HepG2 (cell line): ENCODE measurements at regions not wholly inside any gene's neighbourhood (a gene's known extent, or its start where the extent isn't known, plus 50 kb on each side); places are given as distances from the start of the nearest gene placed in this dataset.

Experiments used
- ATAC-seq: fragments of 200-7000 bp; cut with Tn5 transposase; 3 replicates; pipeline ENCODE4 v1.9.1; 2020; ENCODE audit warnings: mild to moderate bottlenecking, moderate library complexity
- BruUV-seq: library from RNA; stranded (reverse); fragments of 400-500 nt; replicated peaks from 2 replicates; lab custom pipeline; 2021; lab: Mats Ljungman, UMichigan
- CTCF ChIA-PET: fragments of 300-600 bp; formaldehyde crosslinking; extraction: SDS; loops from one replicate; lab custom pipeline; 2021; ENCODE audit warnings: low total read pairs, inconsistent platforms, low intra/inter-chr PET ratio; lab: Yijun Ruan, JAX
- POLR2A ChIA-PET: fragments of 350-600 bp; sonication (Branson Sonifier 250); formaldehyde crosslinking; loops from one replicate; lab custom pipeline; 2020; ENCODE audit warnings: antibody characterized with exemption, inconsistent platforms; lab: Yijun Ruan, JAX
- DNase-seq: peaks from one replicate; pipeline ENCODE4 v3.0.0-alpha.2; 2015; ENCODE audit warnings: low spot score
- FAIRE-seq: peaks from 3 replicates; lab custom pipeline; 2011; peaks lifted over from hg19 to GRCh38; lab: Jason Lieb, UNC
- H2AFZ ChIP-seq: one replicate; pipeline ENCODE4 v1.6.1; 2011; ENCODE audit warnings: low read length, inconsistent platforms
- H3K27ac ChIP-seq: fragments of 300-600 bp; 3 replicates; pipeline ENCODE4 v1.8.0; 2011; ENCODE audit warnings: mixed run types, mild to moderate bottlenecking, mixed read lengths, low read length, inconsistent platforms; ENCODE audit not compliant: insufficient read depth; ENCODE audit errors: extremely low read length
- H3K27me3 ChIP-seq, 2 experiments: fragments of 200-600 bp in 1 of 2; 2 replicates in 1 of 2; 3 replicates in 1 of 2; pipeline versions ENCODE4 v1.6.0 to v1.8.0; 2011; ENCODE audit warnings: low read length in 2 of 2, mild to moderate bottlenecking in 2 of 2, moderate library complexity in 2 of 2, inconsistent platforms in 1 of 2; ENCODE audit not compliant: insufficient read depth in 2 of 2, control insufficient read depth in 1 of 2
- H3K36me3 ChIP-seq, 2 experiments: fragments of 200-600 bp in 1 of 2; replicated peaks in 1 of 2; 2 replicates in 1 of 2; 3 replicates in 1 of 2; pipeline versions ENCODE4 v1.5.1 to v1.8.0; 2011; ENCODE audit warnings: low read length in 2 of 2, inconsistent platforms in 1 of 2; ENCODE audit not compliant: insufficient read depth in 2 of 2, control insufficient read depth in 1 of 2
- H3K4me1 ChIP-seq: 2 replicates; pipeline ENCODE4 v1.5.1; 2012; ENCODE audit warnings: low read length, inconsistent platforms; ENCODE audit not compliant: insufficient read depth
- H3K4me2 ChIP-seq: 2 replicates; pipeline ENCODE4 v1.6.0; 2011; ENCODE audit warnings: low read depth, low read length, inconsistent platforms
- H3K4me3 ChIP-seq, 3 experiments: fragments of 200-600 bp in 1 of 3; sonication (generic), shearing (Covaris generic) in 1 of 3; replicated peaks in 1 of 3; 2 replicates each; pipeline ENCODE4 v1.5.1; 2011 to 2016; ENCODE audit warnings: low read length in 3 of 3, inconsistent platforms in 2 of 3, low read depth in 2 of 3, mild to moderate bottlenecking in 2 of 3, control low read depth in 1 of 3, mixed read lengths in 1 of 3; ENCODE audit not compliant: insufficient read depth in 1 of 3
- H3K79me2 ChIP-seq: one replicate; pipeline ENCODE4 v1.6.1; 2011; ENCODE audit warnings: low read length, inconsistent platforms; ENCODE audit not compliant: insufficient read depth
- H3K9ac ChIP-seq: 2 replicates; pipeline ENCODE4 v1.6.0; 2011; ENCODE audit warnings: mild to moderate bottlenecking, low read depth, low read length, inconsistent platforms; ENCODE audit not compliant: insufficient read depth
- H3K9me3 ChIP-seq: 2 replicates; pipeline ENCODE4 v1.5.1; 2012; ENCODE audit warnings: mild to moderate bottlenecking, low read length
- H4K20me1 ChIP-seq: 2 replicates; pipeline ENCODE4 v1.6.0; 2011; ENCODE audit warnings: inconsistent platforms, mild to moderate bottlenecking, low read length, moderate library complexity; ENCODE audit not compliant: insufficient read depth
- ARNT2 ChIP-seq: sonication (generic); formaldehyde crosslinking; IDR thresholded peaks from 2 replicates; pipeline ENCODE4 v1.8.0; 2022; ENCODE audit warnings: mild to moderate bottlenecking, low read depth, missing genetic modification reagents, moderate library complexity
- KAT8 ChIP-seq: IDR thresholded peaks from 2 replicates; pipeline ENCODE4 v1.6.1; 2016; ENCODE audit warnings: missing genetic modification reagents, missing compliant biosample characterization
- MED8 ChIP-seq: sonication (generic); formaldehyde crosslinking; IDR thresholded peaks from 2 replicates; pipeline ENCODE4 v1.8.1; 2023; ENCODE audit warnings: mild to moderate bottlenecking, missing genetic modification reagents; ENCODE audit not compliant: insufficient replicate concordance
- SUZ12 ChIP-seq: fragments of 150-350 bp; IDR thresholded peaks from 2 replicates; pipeline ENCODE4 v1.6.1; 2014; ENCODE audit warnings: low read depth, low read length
- ZNF180 ChIP-seq: sonication (generic); formaldehyde crosslinking; IDR thresholded peaks from 2 replicates; pipeline ENCODE4 v1.4.0; 2020; ENCODE audit warnings: low read depth, missing genetic modification reagents, borderline replicate concordance
- ZNF343 ChIP-seq: sonication (generic); formaldehyde crosslinking; IDR thresholded peaks from 2 replicates; pipeline ENCODE4 v1.4.0; 2020; ENCODE audit warnings: mild to moderate bottlenecking, missing genetic modification reagents
- ZNF367 ChIP-seq: sonication (generic); formaldehyde crosslinking; IDR thresholded peaks from 2 replicates; pipeline ENCODE4 v1.4.0; 2020; ENCODE audit warnings: missing genetic modification reagents, borderline replicate concordance
- ZNF775 ChIP-seq: sonication (generic); formaldehyde crosslinking; IDR thresholded peaks from 2 replicates; pipeline ENCODE4 v1.4.0; 2020; ENCODE audit warnings: missing genetic modification reagents, mild to moderate bottlenecking, moderate library complexity, borderline replicate concordance
- ZNF792 ChIP-seq: IDR thresholded peaks from 2 replicates; pipeline ENCODE4 v1.6.1; 2016
- WGBS: methylation state at CpG from one replicate; pipeline ENCODE4 v1.1.6; 2017; ENCODE audit warnings: low lambda C conversion rate; 5-methylcytosine and 5-hydroxymethylcytosine counted together
- in situ Hi-C: cut with HindIII; loops from 2 replicates; pipeline ENCODE4 v1.10.0; 2017; ENCODE audit warnings: low pct_unique_long_range_greater_than_20kb; ENCODE audit not compliant: extremely low pct_ligation_motif_present
- intact Hi-C: fragments of 100-400 bp; cut with micrococcal nuclease; formaldehyde crosslinking; loops from one replicate; pipeline ENCODE4 v1.10.0; 2022; ENCODE audit not compliant: unreplicated experiment
- TF ChIP-seq, protein P1 (sequence below): sonication (generic); formaldehyde crosslinking; IDR thresholded peaks from 2 replicates; pipeline ENCODE4 v1.4.0; 2020; ENCODE audit warnings: mild to moderate bottlenecking, missing genetic modification reagents
- TF ChIP-seq, protein P2 (sequence below): sonication (generic); formaldehyde crosslinking; IDR thresholded peaks from 2 replicates; pipeline ENCODE4 v1.5.0; 2020; ENCODE audit warnings: mild to moderate bottlenecking, missing genetic modification reagents

DNA sequence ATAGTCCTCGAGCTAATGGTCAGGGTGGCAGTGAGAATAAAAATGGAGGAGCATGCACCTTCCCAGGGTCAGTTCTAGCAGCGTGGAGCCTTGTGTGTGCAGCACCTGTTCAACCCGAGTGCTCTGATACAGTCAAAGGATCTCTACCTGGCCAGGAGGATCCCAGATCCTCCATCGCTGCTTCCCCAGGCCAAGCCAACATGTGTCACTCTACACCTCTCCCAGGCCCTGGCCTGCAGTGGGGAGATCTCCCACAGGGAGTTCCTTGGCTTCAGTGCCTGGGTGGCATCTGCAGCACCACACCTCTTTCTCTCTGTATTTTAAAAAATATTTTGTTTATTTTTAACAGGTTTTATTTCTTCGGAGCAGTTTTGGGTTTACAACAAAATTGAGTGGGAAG lies 414.8 kb upstream of the C2CD4B start:
- 81% methylated on average over 3 of the region's 5 CpGs for WGBS
- POLR2A ChIA-PET = no interaction called here
- intact Hi-C loops = no loop called here

More for the DNA sequence above, 414.8 kb upstream of the C2CD4B start:
- Histone ChIP-seq H4K20me1 (no peaks in the 10 kb centered on the region), H3K4me1 (no peaks in the 10 kb centered on the region), H3K36me3 (no peaks in the 10 kb centered on the region), H3K9ac (no peak overlapping the region), H3K4me3 (no peak overlapping the region), H2AFZ (no peak overlapping the region), H3K79me2 (no peaks in the 10 kb centered on the region), H3K4me2 (no peak overlapping the region), H3K9me3 (no peaks in the 10 kb centered on the region), H3K27me3 (no peaks in the 10 kb centered on the region), H3K27ac (no peak overlapping the region)
- FAIRE-seq (no peak), DNase-seq (no peak), ATAC-seq (no peak)
- CTCF ChIA-PET = no interaction called here
- TF ChIP-seq, protein P1, sequence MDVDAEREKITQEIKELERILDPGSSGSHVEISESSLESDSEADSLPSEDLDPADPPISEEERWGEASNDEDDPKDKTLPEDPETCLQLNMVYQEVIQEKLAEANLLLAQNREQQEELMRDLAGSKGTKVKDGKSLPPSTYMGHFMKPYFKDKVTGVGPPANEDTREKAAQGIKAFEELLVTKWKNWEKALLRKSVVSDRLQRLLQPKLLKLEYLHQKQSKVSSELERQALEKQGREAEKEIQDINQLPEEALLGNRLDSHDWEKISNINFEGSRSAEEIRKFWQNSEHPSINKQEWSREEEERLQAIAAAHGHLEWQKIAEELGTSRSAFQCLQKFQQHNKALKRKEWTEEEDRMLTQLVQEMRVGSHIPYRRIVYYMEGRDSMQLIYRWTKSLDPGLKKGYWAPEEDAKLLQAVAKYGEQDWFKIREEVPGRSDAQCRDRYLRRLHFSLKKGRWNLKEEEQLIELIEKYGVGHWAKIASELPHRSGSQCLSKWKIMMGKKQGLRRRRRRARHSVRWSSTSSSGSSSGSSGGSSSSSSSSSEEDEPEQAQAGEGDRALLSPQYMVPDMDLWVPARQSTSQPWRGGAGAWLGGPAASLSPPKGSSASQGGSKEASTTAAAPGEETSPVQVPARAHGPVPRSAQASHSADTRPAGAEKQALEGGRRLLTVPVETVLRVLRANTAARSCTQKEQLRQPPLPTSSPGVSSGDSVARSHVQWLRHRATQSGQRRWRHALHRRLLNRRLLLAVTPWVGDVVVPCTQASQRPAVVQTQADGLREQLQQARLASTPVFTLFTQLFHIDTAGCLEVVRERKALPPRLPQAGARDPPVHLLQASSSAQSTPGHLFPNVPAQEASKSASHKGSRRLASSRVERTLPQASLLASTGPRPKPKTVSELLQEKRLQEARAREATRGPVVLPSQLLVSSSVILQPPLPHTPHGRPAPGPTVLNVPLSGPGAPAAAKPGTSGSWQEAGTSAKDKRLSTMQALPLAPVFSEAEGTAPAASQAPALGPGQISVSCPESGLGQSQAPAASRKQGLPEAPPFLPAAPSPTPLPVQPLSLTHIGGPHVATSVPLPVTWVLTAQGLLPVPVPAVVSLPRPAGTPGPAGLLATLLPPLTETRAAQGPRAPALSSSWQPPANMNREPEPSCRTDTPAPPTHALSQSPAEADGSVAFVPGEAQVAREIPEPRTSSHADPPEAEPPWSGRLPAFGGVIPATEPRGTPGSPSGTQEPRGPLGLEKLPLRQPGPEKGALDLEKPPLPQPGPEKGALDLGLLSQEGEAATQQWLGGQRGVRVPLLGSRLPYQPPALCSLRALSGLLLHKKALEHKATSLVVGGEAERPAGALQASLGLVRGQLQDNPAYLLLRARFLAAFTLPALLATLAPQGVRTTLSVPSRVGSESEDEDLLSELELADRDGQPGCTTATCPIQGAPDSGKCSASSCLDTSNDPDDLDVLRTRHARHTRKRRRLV (CRISPR knock-in tag) = no peak
- TF ChIP-seq ZNF775 (CRISPR knock-in tag) (no peak), ZNF343 (no peak), MED8 (CRISPR knock-in tag) (no peak), KAT8 (CRISPR knock-in tag) (no peak), ZNF792 (CRISPR knock-in tag) (no peak), ARNT2 (CRISPR knock-in tag) (no peak), SUZ12 (no peak), ZNF180 (CRISPR knock-in tag) (no peak), ZNF367 (CRISPR knock-in tag) (no peak)
- TF ChIP-seq, protein P2, sequence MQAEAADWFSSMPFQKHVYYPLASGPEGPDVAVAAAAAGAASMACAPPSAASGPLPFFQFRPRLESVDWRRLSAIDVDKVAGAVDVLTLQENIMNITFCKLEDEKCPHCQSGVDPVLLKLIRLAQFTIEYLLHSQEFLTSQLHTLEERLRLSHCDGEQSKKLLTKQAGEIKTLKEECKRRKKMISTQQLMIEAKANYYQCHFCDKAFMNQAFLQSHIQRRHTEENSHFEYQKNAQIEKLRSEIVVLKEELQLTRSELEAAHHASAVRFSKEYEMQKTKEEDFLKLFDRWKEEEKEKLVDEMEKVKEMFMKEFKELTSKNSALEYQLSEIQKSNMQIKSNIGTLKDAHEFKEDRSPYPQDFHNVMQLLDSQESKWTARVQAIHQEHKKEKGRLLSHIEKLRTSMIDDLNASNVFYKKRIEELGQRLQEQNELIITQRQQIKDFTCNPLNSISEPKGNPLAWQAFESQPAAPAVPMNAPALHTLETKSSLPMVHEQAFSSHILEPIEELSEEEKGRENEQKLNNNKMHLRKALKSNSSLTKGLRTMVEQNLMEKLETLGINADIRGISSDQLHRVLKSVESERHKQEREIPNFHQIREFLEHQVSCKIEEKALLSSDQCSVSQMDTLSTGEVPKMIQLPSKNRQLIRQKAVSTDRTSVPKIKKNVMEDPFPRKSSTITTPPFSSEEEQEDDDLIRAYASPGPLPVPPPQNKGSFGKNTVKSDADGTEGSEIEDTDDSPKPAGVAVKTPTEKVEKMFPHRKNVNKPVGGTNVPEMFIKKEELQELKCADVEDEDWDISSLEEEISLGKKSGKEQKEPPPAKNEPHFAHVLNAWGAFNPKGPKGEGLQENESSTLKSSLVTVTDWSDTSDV = no peak
- no TSS peak for BruUV-seq
- in situ Hi-C loops = no loop called here
